Chondrocyte (in vitro differentiated cells): ENCODE measurements at regions not wholly inside any gene's neighbourhood (a gene's known extent, or its start where the extent isn't known, plus 50 kb on each side); places are given as distances from the start of the nearest gene placed in this dataset.

Source experiments
- DNase-seq: peaks from one replicate; pipeline ENCODE4 v3.0.0; 2021; ENCODE audit warnings: mixed read lengths, low spot score
- H3K27ac Mint-ChIP-seq: one replicate; pipeline ENCODE4 v1.8.0; 2021; ENCODE audit warnings: mild to moderate bottlenecking, moderate library complexity, mixed read lengths; ENCODE audit not compliant: unreplicated experiment
- H3K27me3 Mint-ChIP-seq: 2 replicates; pipeline ENCODE4 v1.8.0; 2021; ENCODE audit warnings: low read depth, mixed read lengths
- H3K36me3 Mint-ChIP-seq: 2 replicates; pipeline ENCODE4 v1.8.0; 2021; ENCODE audit warnings: low read depth, mixed read lengths
- H3K4me1 Mint-ChIP-seq: 2 replicates; pipeline ENCODE4 v1.8.0; 2021; ENCODE audit warnings: low read depth, mild to moderate bottlenecking, mixed read lengths
- H3K4me3 Mint-ChIP-seq: one replicate; pipeline ENCODE4 v1.8.0; 2021; ENCODE audit warnings: mild to moderate bottlenecking, moderate library complexity, mixed read lengths; ENCODE audit not compliant: unreplicated experiment
- H3K9me3 Mint-ChIP-seq: 2 replicates; pipeline ENCODE4 v1.8.0; 2021; ENCODE audit warnings: low read depth, mixed read lengths
- CTCF ChIP-seq: fragments of 200-600 bp; sonication (generic); IDR thresholded peaks from 2 replicates; pipeline ENCODE4 v1.5.0; 2021; ENCODE audit warnings: antibody characterized with exemption, mild to moderate bottlenecking, moderate library complexity

- no peaks in the 10 kb centered on the region for H3K27me3 Mint-ChIP-seq
- H3K4me3 Mint-ChIP-seq: no peak overlapping the region
- peaks cover 5% of the 10 kb centered on the region for H3K9me3 Mint-ChIP-seq
- H3K36me3 Mint-ChIP-seq: no peaks in the 10 kb centered on the region
- DNase-seq: no peak
- TF ChIP-seq CTCF: no peak
- no peaks in the 10 kb centered on the region for H3K4me1 Mint-ChIP-seq
- H3K27ac Mint-ChIP-seq: no peak overlapping the region
Measured at GRCh38 chr7:153030976-153031375, 271.4 kb downstream of the ACTR3B start.

- no peaks in the 10 kb centered on the region for H3K36me3 Mint-ChIP-seq
- H3K4me3 Mint-ChIP-seq: no peak overlapping the region
- no peaks in the 10 kb centered on the region for H3K4me1 Mint-ChIP-seq
- no peaks in the 10 kb centered on the region for H3K27me3 Mint-ChIP-seq
- TF ChIP-seq CTCF: no peak
- DNase-seq: no peak
- peaks cover 17% of the 10 kb centered on the region for H3K9me3 Mint-ChIP-seq
- H3K27ac Mint-ChIP-seq: no peak overlapping the region
Measured at GRCh38 chr7:153034791-153035190, 275.2 kb downstream of the ACTR3B start.

- DNase-seq: no peak
- no peaks in the 10 kb centered on the region for H3K4me1 Mint-ChIP-seq
Measured at GRCh38 chr7:153036396-153037063, 277.0 kb downstream of the ACTR3B start.

GRCh38 chr7:153043440-153043839, 283.9 kb downstream of the ACTR3B start:
- no peaks in the 10 kb centered on the region for H3K27me3 Mint-ChIP-seq
- DNase-seq: no peak
- H3K4me3 Mint-ChIP-seq: no peak overlapping the region
- H3K27ac Mint-ChIP-seq: no peak overlapping the region
- H3K9me3 Mint-ChIP-seq: peaks cover 30% of the 10 kb centered on the region
- H3K36me3 Mint-ChIP-seq: no peaks in the 10 kb centered on the region
- H3K4me1 Mint-ChIP-seq: no peaks in the 10 kb centered on the region
- no peak for TF ChIP-seq CTCF

More at GRCh38 chr7:153036396-153037063, 277.0 kb downstream of the ACTR3B start:
- H3K9me3 Mint-ChIP-seq: peaks cover 25% of the 10 kb centered on the region
- no peaks in the 10 kb centered on the region for H3K36me3 Mint-ChIP-seq
- H3K4me3 Mint-ChIP-seq: no peak overlapping the region
- H3K27me3 Mint-ChIP-seq: no peaks in the 10 kb centered on the region
- TF ChIP-seq CTCF: no peak
- no peak overlapping the region for H3K27ac Mint-ChIP-seq

- Mint-ChIP-seq H3K36me3 (no peaks in the 10 kb centered on the region), H3K4me3 (no peak overlapping the region), H3K27me3 (no peaks in the 10 kb centered on the region), H3K9me3 (peaks cover 25% of the 10 kb centered on the region), H3K4me1 (no peaks in the 10 kb centered on the region), H3K27ac (no peak overlapping the region)
- TF ChIP-seq CTCF: no peak
- DNase-seq: no peak
Measured at GRCh38 chr7:153044981-153045380, 285.4 kb downstream of the ACTR3B start.
